ENCODE measurements at regions not wholly inside any gene's neighbourhood (a gene's known extent, or its start where the extent isn't known, plus 50 kb on each side); places are given as distances from the start of the nearest gene placed in this dataset.

- DNase-seq, result no peak
Observed at GRCh38 chr4:181645489-181645888, 597.7 kb upstream of the TENM3 start.

- DNase-seq, result no peak
Observed at GRCh38 chr4:181646864-181647263, 596.3 kb upstream of the TENM3 start.

GRCh38 chr4:181647396-181648147, 595.6 kb upstream of the TENM3 start:
- DNase-seq, result no peak

GRCh38 chr4:181650033-181650825, 593.0 kb upstream of the TENM3 start:
- DNase-seq, result no peak

- no peak for DNase-seq
Observed at GRCh38 chr4:181656748-181657147, 586.5 kb upstream of the TENM3 start.

- no peak for DNase-seq
Observed at GRCh38 chr4:181659202-181659601, 584.0 kb upstream of the TENM3 start.

- no peak for DNase-seq
Observed at GRCh38 chr4:181659876-181660275, 583.3 kb upstream of the TENM3 start.

GRCh38 chr4:181661090-181661489, 582.1 kb upstream of the TENM3 start:
- DNase-seq, result no peak

- DNase-seq, result no peak
Observed at GRCh38 chr4:181661923-181662322, 581.3 kb upstream of the TENM3 start.

GRCh38 chr4:181662383-181662782, 580.8 kb upstream of the TENM3 start:
- DNase-seq, result no peak

GRCh38 chr4:181670506-181670905, 572.7 kb upstream of the TENM3 start:
- DNase-seq, result no peak

- DNase-seq, result no peak
Observed at GRCh38 chr4:181671672-181672071, 571.5 kb upstream of the TENM3 start.

GRCh38 chr4:181672751-181673150, 570.5 kb upstream of the TENM3 start:
- no peak for DNase-seq

GRCh38 chr4:181674315-181674875, 568.8 kb upstream of the TENM3 start:
- DNase-seq, result no peak

GRCh38 chr4:181676546-181676945, 566.7 kb upstream of the TENM3 start:
- no peak for DNase-seq

GRCh38 chr4:181677201-181677600, 566.0 kb upstream of the TENM3 start:
- DNase-seq, result no peak

- DNase-seq, result no peak
Observed at GRCh38 chr4:181677621-181678020, 565.6 kb upstream of the TENM3 start.

- no peak for DNase-seq
Observed at GRCh38 chr4:181679754-181680153, 563.4 kb upstream of the TENM3 start.

- DNase-seq, result no peak
Observed at GRCh38 chr4:181682367-181683047, 560.7 kb upstream of the TENM3 start.

GRCh38 chr4:181684310-181684709, 558.9 kb upstream of the TENM3 start:
- no peak for DNase-seq

GRCh38 chr4:181685461-181685860, 557.7 kb upstream of the TENM3 start:
- DNase-seq, result no peak

- DNase-seq, result no peak
Observed at GRCh38 chr4:181685911-181686310, 557.3 kb upstream of the TENM3 start.

- no peak for DNase-seq
Observed at GRCh38 chr4:181687116-181687515, 556.1 kb upstream of the TENM3 start.
